ENCODE measurements at regions not wholly inside any gene's neighbourhood (a gene's known extent, or its start where the extent isn't known, plus 50 kb on each side); places are given as distances from the start of the nearest gene placed in this dataset.

GRCh38 chr7:148540041-148540738 is 50.4 kb upstream of the C7orf33 start:
- DNase-seq (ENCODE audit: extremely low spot score, unreplicated experiment) = no peak
- no peak overlapping the region for H3K27ac Mint-ChIP-seq (ENCODE audit: unreplicated experiment)
- no peaks in the 10 kb centered on the region for H3K9me3 Mint-ChIP-seq (ENCODE audit: unreplicated experiment)
- H3K4me3 Mint-ChIP-seq (ENCODE audit: unreplicated experiment) = no peak overlapping the region
- H3K36me3 Mint-ChIP-seq (ENCODE audit: unreplicated experiment) = no peaks in the 10 kb centered on the region
- no peaks in the 10 kb centered on the region for H3K27me3 Mint-ChIP-seq (ENCODE audit: unreplicated experiment)
- no peaks in the 10 kb centered on the region for H3K4me1 Mint-ChIP-seq (ENCODE audit: unreplicated experiment)
- no peak for TF ChIP-seq CTCF (IDR thresholded peaks at IDR 0.05)
